ENCODE measurements at regions not wholly inside any gene's neighbourhood (a gene's known extent, or its start where the extent isn't known, plus 50 kb on each side); places are given as distances from the start of the nearest gene placed in this dataset.

- TF ChIP-seq CTCF (conservative IDR thresholded peaks at IDR 0.05; ENCODE audit: low read depth, low read length) (no peak), EZH2phosphoT487 (IDR thresholded peaks at IDR 0.05; ENCODE audit: borderline replicate concordance, low read length) (no peak), EZH2 (IDR thresholded peaks at IDR 0.05; ENCODE audit: low read length, unreplicated experiment) (no peak)
These were observed 349.2 kb upstream of the KLF4 start for GRCh38 chr9:107838766-107839165.
